ENCODE measurements at regions not wholly inside any gene's neighbourhood (a gene's known extent, or its start where the extent isn't known, plus 50 kb on each side); places are given as distances from the start of the nearest gene placed in this dataset.

GRCh38 chr12:89261982-89262381 lies 90.3 kb downstream of the DUSP6 start:
- no peak for TF ChIP-seq CTCF (IDR thresholded peaks at IDR 0.05; ENCODE audit: low read depth, low read length, poor library complexity, severe bottlenecking)
- no peak for TF ChIP-seq EZH2phosphoT487 (IDR thresholded peaks at IDR 0.05; ENCODE audit: borderline replicate concordance, low read length)

All from DOHH2 (cell line).